ENCODE measurements at regions not wholly inside any gene's neighbourhood (a gene's known extent, or its start where the extent isn't known, plus 50 kb on each side); places are given as distances from the start of the nearest gene placed in this dataset.

DNA sequence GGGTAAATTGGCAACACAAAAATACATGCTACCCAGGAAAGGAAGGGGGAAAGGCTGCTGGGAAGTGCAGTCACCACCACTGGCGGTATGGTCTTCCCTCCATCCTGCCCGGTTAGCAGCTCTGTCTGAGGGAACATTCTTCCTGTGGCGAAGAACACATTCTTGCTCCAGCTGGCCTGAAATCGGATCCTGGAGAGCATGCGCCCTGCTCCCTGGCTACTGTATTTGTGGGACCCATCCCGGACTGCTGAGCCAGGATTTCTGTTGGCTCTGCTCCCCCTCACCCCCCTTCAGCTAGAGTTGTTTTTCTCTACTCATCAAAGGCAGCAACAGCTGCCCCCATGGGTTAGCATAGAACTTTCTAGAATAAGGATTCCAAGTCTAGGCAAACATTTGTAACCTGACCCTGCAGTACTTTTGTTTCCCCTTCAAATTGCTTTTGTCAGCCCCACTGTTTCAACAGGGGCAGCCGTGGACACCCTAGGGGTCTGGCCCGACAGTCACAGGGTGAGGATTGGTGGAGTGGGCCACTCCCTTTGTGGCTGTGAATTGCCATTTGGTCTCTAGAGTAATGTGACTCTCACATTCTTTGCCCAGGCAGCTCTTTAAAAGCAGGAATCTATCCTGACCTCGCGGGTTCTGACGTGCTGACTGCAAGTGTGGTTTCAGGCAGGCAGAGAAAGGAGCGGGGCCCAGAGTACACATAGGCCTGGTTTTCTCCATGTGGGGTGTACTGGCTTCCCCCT is 157.7 kb downstream of the TOMM20 start (continued):
- TF ChIP-seq CREM (IDR thresholded peaks at IDR 0.05) (no peak), CREM (CRISPR knock-in tag; IDR thresholded peaks at IDR 0.05) (no peak), ZNF430 (CRISPR knock-in tag; IDR thresholded peaks at IDR 0.05) (no peak), TOPORS (CRISPR knock-in tag; IDR thresholded peaks at IDR 0.05) (no peak), ZNF331 (CRISPR knock-in tag; IDR thresholded peaks at IDR 0.05) (no peak), SMARCC2 (IDR thresholded peaks at IDR 0.05) (no peak), CHCHD3 (CRISPR knock-in tag; IDR thresholded peaks at IDR 0.05) (0 out of 2 replicates have a peak, but pooled peaks have one; percentile 30), HHEX (CRISPR knock-in tag; IDR thresholded peaks at IDR 0.05) (no peak), ETV6 (CRISPR knock-in tag; conservative IDR thresholded peaks at IDR 0.05) (no peak), ZSCAN20 (CRISPR knock-in tag; IDR thresholded peaks at IDR 0.05; ENCODE audit: borderline replicate concordance) (no peak), AKAP8 (CRISPR knock-in tag; IDR thresholded peaks at IDR 0.05) (no peak), NCOA5 (CRISPR knock-in tag; IDR thresholded peaks at IDR 0.05) (no peak), RFXAP (CRISPR knock-in tag; IDR thresholded peaks at IDR 0.05; ENCODE audit: borderline replicate concordance) (no peak), ATRX (CRISPR knock-in tag; IDR thresholded peaks at IDR 0.05; ENCODE audit: borderline replicate concordance) (no peak)
- TF ChIP-seq, protein P1, sequence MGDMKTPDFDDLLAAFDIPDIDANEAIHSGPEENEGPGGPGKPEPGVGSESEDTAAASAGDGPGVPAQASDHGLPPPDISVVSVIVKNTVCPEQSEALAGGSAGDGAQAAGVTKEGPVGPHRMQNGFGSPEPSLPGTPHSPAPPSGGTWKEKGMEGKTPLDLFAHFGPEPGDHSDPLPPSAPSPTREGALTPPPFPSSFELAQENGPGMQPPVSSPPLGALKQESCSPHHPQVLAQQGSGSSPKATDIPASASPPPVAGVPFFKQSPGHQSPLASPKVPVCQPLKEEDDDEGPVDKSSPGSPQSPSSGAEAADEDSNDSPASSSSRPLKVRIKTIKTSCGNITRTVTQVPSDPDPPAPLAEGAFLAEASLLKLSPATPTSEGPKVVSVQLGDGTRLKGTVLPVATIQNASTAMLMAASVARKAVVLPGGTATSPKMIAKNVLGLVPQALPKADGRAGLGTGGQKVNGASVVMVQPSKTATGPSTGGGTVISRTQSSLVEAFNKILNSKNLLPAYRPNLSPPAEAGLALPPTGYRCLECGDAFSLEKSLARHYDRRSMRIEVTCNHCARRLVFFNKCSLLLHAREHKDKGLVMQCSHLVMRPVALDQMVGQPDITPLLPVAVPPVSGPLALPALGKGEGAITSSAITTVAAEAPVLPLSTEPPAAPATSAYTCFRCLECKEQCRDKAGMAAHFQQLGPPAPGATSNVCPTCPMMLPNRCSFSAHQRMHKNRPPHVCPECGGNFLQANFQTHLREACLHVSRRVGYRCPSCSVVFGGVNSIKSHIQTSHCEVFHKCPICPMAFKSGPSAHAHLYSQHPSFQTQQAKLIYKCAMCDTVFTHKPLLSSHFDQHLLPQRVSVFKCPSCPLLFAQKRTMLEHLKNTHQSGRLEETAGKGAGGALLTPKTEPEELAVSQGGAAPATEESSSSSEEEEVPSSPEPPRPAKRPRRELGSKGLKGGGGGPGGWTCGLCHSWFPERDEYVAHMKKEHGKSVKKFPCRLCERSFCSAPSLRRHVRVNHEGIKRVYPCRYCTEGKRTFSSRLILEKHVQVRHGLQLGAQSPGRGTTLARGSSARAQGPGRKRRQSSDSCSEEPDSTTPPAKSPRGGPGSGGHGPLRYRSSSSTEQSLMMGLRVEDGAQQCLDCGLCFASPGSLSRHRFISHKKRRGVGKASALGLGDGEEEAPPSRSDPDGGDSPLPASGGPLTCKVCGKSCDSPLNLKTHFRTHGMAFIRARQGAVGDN (CRISPR knock-in tag; IDR thresholded peaks at IDR 0.05), result peak; percentile 93
- TF ChIP-seq, protein P2, sequence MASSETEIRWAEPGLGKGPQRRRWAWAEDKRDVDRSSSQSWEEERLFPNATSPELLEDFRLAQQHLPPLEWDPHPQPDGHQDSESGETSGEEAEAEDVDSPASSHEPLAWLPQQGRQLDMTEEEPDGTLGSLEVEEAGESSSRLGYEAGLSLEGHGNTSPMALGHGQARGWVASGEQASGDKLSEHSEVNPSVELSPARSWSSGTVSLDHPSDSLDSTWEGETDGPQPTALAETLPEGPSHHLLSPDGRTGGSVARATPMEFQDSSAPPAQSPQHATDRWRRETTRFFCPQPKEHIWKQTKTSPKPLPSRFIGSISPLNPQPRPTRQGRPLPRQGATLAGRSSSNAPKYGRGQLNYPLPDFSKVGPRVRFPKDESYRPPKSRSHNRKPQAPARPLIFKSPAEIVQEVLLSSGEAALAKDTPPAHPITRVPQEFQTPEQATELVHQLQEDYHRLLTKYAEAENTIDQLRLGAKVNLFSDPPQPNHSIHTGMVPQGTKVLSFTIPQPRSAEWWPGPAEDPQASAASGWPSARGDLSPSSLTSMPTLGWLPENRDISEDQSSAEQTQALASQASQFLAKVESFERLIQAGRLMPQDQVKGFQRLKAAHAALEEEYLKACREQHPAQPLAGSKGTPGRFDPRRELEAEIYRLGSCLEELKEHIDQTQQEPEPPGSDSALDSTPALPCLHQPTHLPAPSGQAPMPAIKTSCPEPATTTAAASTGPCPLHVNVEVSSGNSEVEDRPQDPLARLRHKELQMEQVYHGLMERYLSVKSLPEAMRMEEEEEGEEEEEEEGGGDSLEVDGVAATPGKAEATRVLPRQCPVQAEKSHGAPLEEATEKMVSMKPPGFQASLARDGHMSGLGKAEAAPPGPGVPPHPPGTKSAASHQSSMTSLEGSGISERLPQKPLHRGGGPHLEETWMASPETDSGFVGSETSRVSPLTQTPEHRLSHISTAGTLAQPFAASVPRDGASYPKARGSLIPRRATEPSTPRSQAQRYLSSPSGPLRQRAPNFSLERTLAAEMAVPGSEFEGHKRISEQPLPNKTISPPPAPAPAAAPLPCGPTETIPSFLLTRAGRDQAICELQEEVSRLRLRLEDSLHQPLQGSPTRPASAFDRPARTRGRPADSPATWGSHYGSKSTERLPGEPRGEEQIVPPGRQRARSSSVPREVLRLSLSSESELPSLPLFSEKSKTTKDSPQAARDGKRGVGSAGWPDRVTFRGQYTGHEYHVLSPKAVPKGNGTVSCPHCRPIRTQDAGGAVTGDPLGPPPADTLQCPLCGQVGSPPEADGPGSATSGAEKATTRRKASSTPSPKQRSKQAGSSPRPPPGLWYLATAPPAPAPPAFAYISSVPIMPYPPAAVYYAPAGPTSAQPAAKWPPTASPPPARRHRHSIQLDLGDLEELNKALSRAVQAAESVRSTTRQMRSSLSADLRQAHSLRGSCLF (CRISPR knock-in tag; IDR thresholded peaks at IDR 0.05; ENCODE audit: borderline replicate concordance), result no peak
- TF ChIP-seq, protein P3, sequence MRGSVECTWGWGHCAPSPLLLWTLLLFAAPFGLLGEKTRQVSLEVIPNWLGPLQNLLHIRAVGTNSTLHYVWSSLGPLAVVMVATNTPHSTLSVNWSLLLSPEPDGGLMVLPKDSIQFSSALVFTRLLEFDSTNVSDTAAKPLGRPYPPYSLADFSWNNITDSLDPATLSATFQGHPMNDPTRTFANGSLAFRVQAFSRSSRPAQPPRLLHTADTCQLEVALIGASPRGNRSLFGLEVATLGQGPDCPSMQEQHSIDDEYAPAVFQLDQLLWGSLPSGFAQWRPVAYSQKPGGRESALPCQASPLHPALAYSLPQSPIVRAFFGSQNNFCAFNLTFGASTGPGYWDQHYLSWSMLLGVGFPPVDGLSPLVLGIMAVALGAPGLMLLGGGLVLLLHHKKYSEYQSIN (CRISPR knock-in tag; IDR thresholded peaks at IDR 0.05; ENCODE audit: borderline replicate concordance), result no peak
- TF ChIP-seq, protein P4, sequence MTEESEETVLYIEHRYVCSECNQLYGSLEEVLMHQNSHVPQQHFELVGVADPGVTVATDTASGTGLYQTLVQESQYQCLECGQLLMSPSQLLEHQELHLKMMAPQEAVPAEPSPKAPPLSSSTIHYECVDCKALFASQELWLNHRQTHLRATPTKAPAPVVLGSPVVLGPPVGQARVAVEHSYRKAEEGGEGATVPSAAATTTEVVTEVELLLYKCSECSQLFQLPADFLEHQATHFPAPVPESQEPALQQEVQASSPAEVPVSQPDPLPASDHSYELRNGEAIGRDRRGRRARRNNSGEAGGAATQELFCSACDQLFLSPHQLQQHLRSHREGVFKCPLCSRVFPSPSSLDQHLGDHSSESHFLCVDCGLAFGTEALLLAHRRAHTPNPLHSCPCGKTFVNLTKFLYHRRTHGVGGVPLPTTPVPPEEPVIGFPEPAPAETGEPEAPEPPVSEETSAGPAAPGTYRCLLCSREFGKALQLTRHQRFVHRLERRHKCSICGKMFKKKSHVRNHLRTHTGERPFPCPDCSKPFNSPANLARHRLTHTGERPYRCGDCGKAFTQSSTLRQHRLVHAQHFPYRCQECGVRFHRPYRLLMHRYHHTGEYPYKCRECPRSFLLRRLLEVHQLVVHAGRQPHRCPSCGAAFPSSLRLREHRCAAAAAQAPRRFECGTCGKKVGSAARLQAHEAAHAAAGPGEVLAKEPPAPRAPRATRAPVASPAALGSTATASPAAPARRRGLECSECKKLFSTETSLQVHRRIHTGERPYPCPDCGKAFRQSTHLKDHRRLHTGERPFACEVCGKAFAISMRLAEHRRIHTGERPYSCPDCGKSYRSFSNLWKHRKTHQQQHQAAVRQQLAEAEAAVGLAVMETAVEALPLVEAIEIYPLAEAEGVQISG (CRISPR knock-in tag; IDR thresholded peaks at IDR 0.05), result peak; percentile 47
